Suprapubic skin (tissue), 4 donors: ENCODE measurements at regions not wholly inside any gene's neighbourhood (a gene's known extent, or its start where the extent isn't known, plus 50 kb on each side); places are given as distances from the start of the nearest gene placed in this dataset.

ENCODE experiments used
- CTCF ChIP-seq, 2 donors: fragments of 200-600 bp in 1 of 2; fragments of 450-650 bp in 1 of 2; sonication (generic) in 1 of 2; IDR thresholded peaks; one replicate each; pipeline ENCODE4 v1.5.1; 2016 to 2019; ENCODE audit warnings: antibody characterized with exemption in 2 of 2, mild to moderate bottlenecking in 1 of 2, moderate library complexity in 1 of 2
- POLR2A ChIP-seq, 2 donors: fragments of 450-650 bp; IDR thresholded peaks; one replicate each; pipeline ENCODE4 v1.6.1; 2017; ENCODE audit warnings: antibody characterized with exemption in 2 of 2, mild to moderate bottlenecking in 2 of 2, moderate library complexity in 2 of 2
- POLR2AphosphoS5 ChIP-seq, 3 donors: sonication (generic); formaldehyde crosslinking; IDR thresholded peaks; one replicate each; pipeline ENCODE4 v1.6.1; 2017; ENCODE audit warnings: antibody characterized with exemption in 3 of 3

- TF ChIP-seq CTCF (IDR thresholded peaks at IDR 0.05): no peak
- no peak for TF ChIP-seq POLR2A (IDR thresholded peaks at IDR 0.05)
- no peak for TF ChIP-seq POLR2AphosphoS5 (IDR thresholded peaks at IDR 0.05)
These were observed 281.7 kb upstream of the IRX2 start for GRCh38 chr5:3033033-3033755.
